ENCODE measurements at regions not wholly inside any gene's neighbourhood (a gene's known extent, or its start where the extent isn't known, plus 50 kb on each side); places are given as distances from the start of the nearest gene placed in this dataset.
"Not testable (repeated sequence)": the region's sequence is repeated elsewhere in the genome, so short reads cannot be mapped to it uniquely, and the experiment has no call there.

DNA sequence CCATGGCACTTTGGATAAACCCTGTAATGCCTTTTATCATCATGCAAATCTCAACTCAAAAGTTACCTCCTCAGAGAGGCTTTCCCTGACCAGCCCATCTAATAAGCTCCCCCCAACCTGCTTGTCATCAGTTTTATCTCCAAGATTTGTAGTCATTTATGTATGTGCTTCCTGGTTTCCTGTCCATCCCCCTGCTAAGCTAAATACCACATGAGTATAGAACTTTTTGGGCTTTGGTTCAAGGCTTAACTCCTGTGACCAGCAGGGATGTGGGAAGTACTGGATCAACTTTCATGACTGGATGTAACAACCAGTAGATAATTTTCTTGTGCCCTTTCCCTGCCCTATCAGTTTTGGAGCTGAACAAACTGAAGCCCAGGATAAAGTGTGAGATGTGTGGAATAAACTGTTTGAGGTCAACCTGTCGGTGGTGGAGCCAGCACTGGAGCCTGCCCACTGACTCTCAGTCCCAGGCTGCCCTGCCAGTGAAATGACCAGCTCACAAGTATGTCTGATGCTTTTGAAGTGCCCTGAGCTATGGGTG is 148.6 kb downstream of the CYP26A1 start:
- no peak for DNase-seq

GRCh38 chr10:93222876-93223275 is 149.2 kb downstream of the CYP26A1 start:
- no peak for DNase-seq

DNA sequence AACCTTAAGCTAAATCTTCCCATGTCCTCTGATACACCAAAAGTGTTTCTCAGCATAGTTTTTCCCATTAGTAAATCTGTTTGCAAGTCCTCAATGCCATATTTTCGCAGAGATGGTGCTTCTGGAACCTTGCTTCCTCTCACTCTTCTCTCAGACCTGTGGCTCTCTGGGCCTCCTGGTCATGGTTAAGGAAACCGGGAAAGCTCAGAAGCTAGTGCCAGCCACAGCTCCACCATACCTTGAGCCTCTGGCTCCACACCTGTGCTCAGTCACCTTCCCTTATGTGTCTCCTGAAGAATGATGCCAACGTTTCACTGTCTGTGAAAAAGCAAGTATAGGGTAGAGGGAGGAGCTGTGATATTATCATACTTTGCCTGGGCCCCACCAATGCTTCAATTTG is 149.6 kb downstream of the CYP26A1 start:
- no peak for DNase-seq

- peak; percentile 26 to 47 for DNase-seq
These were observed 150.5 kb downstream of the CYP26A1 start for GRCh38 chr10:93224005-93224779.

GRCh38 chr10:93225938-93226337 is 152.2 kb downstream of the CYP26A1 start:
- DNase-seq, result no peak

GRCh38 chr10:93226619-93227018 is 152.9 kb downstream of the CYP26A1 start:
- DNase-seq, result no peak

- DNase-seq, result not testable (repeated sequence)
These were observed 156.9 kb downstream of the CYP26A1 start for GRCh38 chr10:93230596-93230995.

GRCh38 chr10:93232159-93232558 is 158.5 kb downstream of the CYP26A1 start:
- DNase-seq, result not testable (repeated sequence)

- not testable (repeated sequence) for DNase-seq
These were observed 161.2 kb downstream of the CYP26A1 start for GRCh38 chr10:93234940-93235339.

GRCh38 chr10:93235686-93236085 is 162.0 kb downstream of the CYP26A1 start:
- DNase-seq, result no peak

GRCh38 chr10:93236393-93237040 is 162.8 kb downstream of the CYP26A1 start:
- no peak for DNase-seq

DNA sequence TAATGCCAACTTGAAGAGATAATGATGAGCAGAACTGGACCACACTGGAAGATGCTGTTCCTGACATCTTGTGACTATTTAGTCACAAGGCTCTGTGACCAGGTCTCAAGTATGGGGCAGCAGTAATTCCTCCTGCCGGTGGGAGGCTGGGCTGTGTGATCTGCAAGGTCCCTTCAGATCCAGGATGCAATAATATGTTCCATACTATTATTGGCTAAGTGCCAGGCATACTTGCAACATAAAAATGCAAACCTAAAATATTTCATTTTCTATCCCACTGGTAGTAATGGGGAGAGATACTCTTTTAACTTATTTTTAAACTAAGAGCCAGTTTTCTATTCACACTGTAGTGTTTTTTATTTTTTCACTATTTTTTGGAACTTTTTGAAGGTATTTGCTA is 171.5 kb downstream of the CYP26A1 start:
- DNase-seq, result no peak

- DNase-seq, result no peak
These were observed 172.1 kb downstream of the CYP26A1 start for GRCh38 chr10:93245779-93246178.

- no peak for DNase-seq
These were observed 175.0 kb downstream of the CYP26A1 start for GRCh38 chr10:93248583-93249227.

GRCh38 chr10:93250010-93250409 is 176.3 kb downstream of the CYP26A1 start:
- no peak for DNase-seq

GRCh38 chr10:93254180-93254853 is 180.6 kb downstream of the CYP26A1 start:
- DNase-seq, result no peak

DNA sequence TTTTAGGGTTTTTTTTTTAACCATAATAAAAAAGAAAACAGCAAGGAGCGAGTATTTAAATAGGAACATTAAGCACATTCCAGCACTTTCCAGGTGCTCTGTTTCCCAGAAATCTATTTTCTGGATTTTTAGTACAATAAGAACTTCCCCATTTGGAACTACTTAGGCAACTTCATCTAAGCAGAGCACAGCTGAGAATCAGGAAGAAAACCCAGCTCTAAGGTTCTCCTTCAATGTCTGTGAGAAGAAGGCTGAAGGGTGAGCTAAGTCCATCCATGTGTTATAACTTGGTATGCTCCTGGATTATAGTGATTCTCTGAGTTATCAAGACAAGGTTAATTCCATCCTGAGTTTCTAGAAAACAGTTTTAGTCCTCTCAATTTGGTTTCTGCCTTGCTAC is 181.9 kb downstream of the CYP26A1 start:
- peak in 1 of 2 experiments; percentile 10 for DNase-seq

Data from AML-193 (cell line).